HCEC 1CT (cell line): ENCODE measurements at regions not wholly inside any gene's neighbourhood (a gene's known extent, or its start where the extent isn't known, plus 50 kb on each side); places are given as distances from the start of the nearest gene placed in this dataset.
A peak's percentile ranks its signal among the peaks of the same experiment; 100 is the strongest.
"Not testable (repeated sequence)": the region's sequence is repeated elsewhere in the genome, so short reads cannot be mapped to it uniquely, and the experiment has no call there.

Experiments
- DNase-seq: peaks from one replicate; pipeline ENCODE4 v3.0.0-alpha.2; 2017

- no peak for DNase-seq
Measured at GRCh38 chr7:79531905-79532664, 78.6 kb upstream of the MAGI2 start.

GRCh38 chr7:79531116-79531515 is 77.6 kb upstream of the MAGI2 start:
- no peak for DNase-seq

GRCh38 chr7:79529881-79530235 is 76.4 kb upstream of the MAGI2 start:
- DNase-seq: peak; percentile 26

GRCh38 chr7:79529214-79529880 is 75.9 kb upstream of the MAGI2 start:
- DNase-seq: no peak

GRCh38 chr7:79528421-79528820 is 75.0 kb upstream of the MAGI2 start:
- DNase-seq: no peak

GRCh38 chr7:79524048-79524447 is 70.6 kb upstream of the MAGI2 start:
- no peak for DNase-seq

- DNase-seq: peak; percentile 6
Measured at GRCh38 chr7:79523436-79523835, 70.0 kb upstream of the MAGI2 start.

- peak; percentile 30 for DNase-seq
Measured at GRCh38 chr7:79520543-79520942, 67.1 kb upstream of the MAGI2 start.

GRCh38 chr7:79515358-79515757 is 61.9 kb upstream of the MAGI2 start:
- DNase-seq: no peak

GRCh38 chr7:79513261-79513660 is 59.8 kb upstream of the MAGI2 start:
- no peak for DNase-seq

- DNase-seq: no peak
Measured at GRCh38 chr7:79512261-79512660, 58.8 kb upstream of the MAGI2 start.

- DNase-seq: not testable (repeated sequence)
Measured at GRCh38 chr7:79511056-79511455, 57.6 kb upstream of the MAGI2 start.

- DNase-seq: no peak
Measured at GRCh38 chr7:79507131-79507530, 53.7 kb upstream of the MAGI2 start.

- DNase-seq: peak; percentile 53
Measured at GRCh38 chr7:79506481-79506880, 53.0 kb upstream of the MAGI2 start.

- peak; percentile 15 for DNase-seq
Measured at GRCh38 chr7:79504607-79505389, 51.3 kb upstream of the MAGI2 start.
